CD4-positive, alpha-beta memory T cell (primary cell): ENCODE measurements at regions not wholly inside any gene's neighbourhood (a gene's known extent, or its start where the extent isn't known, plus 50 kb on each side); places are given as distances from the start of the nearest gene placed in this dataset.

Experiments
- CTCF ChIA-PET: fragments of 350-600 bp; sonication (Branson Sonifier 250); formaldehyde crosslinking; loops from one replicate; lab custom pipeline; 2021; ENCODE audit warnings: inconsistent platforms; ENCODE audit not compliant: partially characterized antibody; lab: Charles Lee
- POLR2A ChIA-PET: fragments of 350-600 bp; sonication (Branson Sonifier 250); formaldehyde crosslinking; loops from one replicate; lab custom pipeline; 2021; ENCODE audit not compliant: partially characterized antibody; lab: Charles Lee
- DNase-seq, 5 donors: peaks; one replicate each; pipeline versions ENCODE4 v3.0.0 to v3.0.0-alpha.2; 2020 to 2022; ENCODE audit warnings: mixed read lengths in 1 of 5
- H3K27ac ChIP-seq: one replicate; pipeline ENCODE4 v1.7.0; 2013; ENCODE audit warnings: low read depth, low read length
- H3K27me3 ChIP-seq: 2 replicates; pipeline ENCODE4 v1.7.0; 2013; ENCODE audit warnings: mild to moderate bottlenecking, low read length, moderate library complexity; ENCODE audit not compliant: insufficient read depth
- H3K36me3 ChIP-seq: 2 replicates; pipeline ENCODE4 v1.7.0; 2013; ENCODE audit warnings: mild to moderate bottlenecking, low read length, moderate library complexity; ENCODE audit not compliant: insufficient read depth
- H3K4me1 ChIP-seq: 2 replicates; pipeline ENCODE4 v1.7.0; 2013; ENCODE audit warnings: mild to moderate bottlenecking, low read length, moderate library complexity; ENCODE audit not compliant: insufficient read depth
- H3K4me3 ChIP-seq, 2 donors: one replicate each; pipeline ENCODE4 v1.7.0; 2013; ENCODE audit warnings: low read length in 2 of 2, mild to moderate bottlenecking in 1 of 2
- H3K9me3 ChIP-seq, 2 donors: one replicate each; pipeline ENCODE4 v1.7.0; 2013; ENCODE audit warnings: low read length in 2 of 2, control low read depth in 1 of 2; ENCODE audit not compliant: control insufficient read depth in 1 of 2
- H3K27ac Mint-ChIP-seq, 7 donors: one replicate each; pipeline ENCODE4 v1.8.0; 2020 to 2021; ENCODE audit warnings: mixed read lengths in 7 of 7, mild to moderate bottlenecking in 6 of 7, inconsistent platforms in 3 of 7, moderate library complexity in 3 of 7
- H3K27me3 Mint-ChIP-seq, 2 donors: one replicate each; pipeline ENCODE4 v1.8.0; 2020 to 2021; ENCODE audit warnings: mixed read lengths in 2 of 2
- H3K36me3 Mint-ChIP-seq, 2 donors: one replicate each; pipeline ENCODE4 v1.8.0; 2020 to 2021; ENCODE audit warnings: mixed read lengths in 2 of 2, inconsistent platforms in 1 of 2, mild to moderate bottlenecking in 1 of 2
- H3K4me1 Mint-ChIP-seq, 4 donors: one replicate each; pipeline ENCODE4 v1.8.0; 2020 to 2021; ENCODE audit warnings: mixed read lengths in 4 of 4, mild to moderate bottlenecking in 1 of 4
- H3K4me3 Mint-ChIP-seq, 8 donors: one replicate each; pipeline ENCODE4 v1.8.0; 2020 to 2021; ENCODE audit warnings: mixed read lengths in 8 of 8, mild to moderate bottlenecking in 7 of 8, moderate library complexity in 6 of 8, inconsistent platforms in 3 of 8
- H3K9me3 Mint-ChIP-seq, 8 donors: one replicate each; pipeline ENCODE4 v1.8.0; 2020 to 2021; ENCODE audit warnings: mixed read lengths in 8 of 8, mild to moderate bottlenecking in 5 of 8, inconsistent platforms in 3 of 8, moderate library complexity in 1 of 8
- intact Hi-C: fragments of 100-400 bp; cut with micrococcal nuclease; formaldehyde crosslinking; loops from one replicate; pipeline ENCODE4 v1.15.1; 2023

DNA sequence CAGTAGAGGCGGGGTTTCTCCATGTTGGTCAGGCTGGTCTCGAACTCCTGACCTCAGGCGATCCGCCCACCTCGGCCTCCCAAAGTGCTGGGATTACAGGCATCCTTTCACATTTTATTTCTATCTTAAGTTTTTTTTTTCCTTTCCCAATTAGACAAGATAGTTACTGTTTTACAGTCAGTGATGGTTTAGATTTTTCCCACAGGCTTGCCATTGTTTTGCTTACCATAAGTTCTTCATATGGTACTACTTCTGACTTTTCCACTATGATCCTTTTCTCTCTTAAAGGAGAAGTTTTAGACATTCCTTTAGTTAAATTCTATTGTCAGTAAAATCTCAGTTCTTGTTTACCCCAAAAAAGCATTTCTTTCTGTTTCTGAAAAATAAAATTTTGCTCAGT is 462.6 kb downstream of the CENPC start:
- H3K27ac ChIP-seq, result no peak overlapping the region
- no peaks in the 10 kb centered on the region for H3K27me3 ChIP-seq
- H3K36me3 Mint-ChIP-seq, result no peaks in the 10 kb centered on the region
- no peaks in the 10 kb centered on the region for H3K27me3 Mint-ChIP-seq
- POLR2A ChIA-PET, result no interaction called here
- no peak for DNase-seq
- no peak overlapping the region for H3K4me3 Mint-ChIP-seq
- H3K27ac Mint-ChIP-seq, result no peak overlapping the region
- CTCF ChIA-PET, result no interaction called here
- H3K9me3 Mint-ChIP-seq, result no peaks in the 10 kb centered on the region
- no peaks in the 10 kb centered on the region for H3K9me3 ChIP-seq
- H3K4me3 ChIP-seq, result no peak overlapping the region
- no peaks in the 10 kb centered on the region for H3K36me3 ChIP-seq
- intact Hi-C loops, result no loop called here
- H3K4me1 Mint-ChIP-seq, result no peaks in the 10 kb centered on the region
- H3K4me1 ChIP-seq, result no peaks in the 10 kb centered on the region

DNA sequence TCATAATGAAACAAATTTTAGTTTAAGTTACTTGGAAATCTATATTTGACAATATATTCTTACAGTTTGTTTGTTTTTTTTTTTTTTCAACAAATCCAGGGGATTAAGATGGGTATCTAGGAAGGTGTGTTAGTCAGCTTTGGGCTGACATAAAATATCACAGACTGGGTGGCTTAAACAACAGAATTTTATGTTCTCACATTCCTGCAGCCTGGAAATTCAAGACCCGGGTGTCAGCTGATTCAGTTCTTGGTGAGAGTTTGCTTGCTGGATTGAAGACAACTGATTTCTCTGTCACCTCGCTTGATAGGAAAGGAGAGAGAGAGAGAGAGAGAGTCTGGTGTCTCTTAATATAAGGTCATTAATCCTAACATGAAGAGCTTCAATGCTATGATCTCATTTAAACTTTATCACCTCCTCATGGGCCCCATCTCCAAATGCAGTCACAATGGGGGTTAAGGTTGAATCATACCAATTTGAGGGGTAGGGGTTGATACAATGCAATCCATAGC is 465.2 kb downstream of the CENPC start:
- POLR2A ChIA-PET, result no interaction called here
- H3K27ac Mint-ChIP-seq, result no peak overlapping the region
- H3K9me3 ChIP-seq, result no peaks in the 10 kb centered on the region
- H3K36me3 ChIP-seq, result no peaks in the 10 kb centered on the region
- DNase-seq, result no peak
- H3K4me1 Mint-ChIP-seq, result no peaks in the 10 kb centered on the region
- H3K27ac ChIP-seq, result no peak overlapping the region
- intact Hi-C loops, result no loop called here
- H3K27me3 Mint-ChIP-seq, result no peaks in the 10 kb centered on the region
- no peak overlapping the region for H3K4me3 ChIP-seq
- CTCF ChIA-PET, result no interaction called here
- H3K9me3 Mint-ChIP-seq, result no peaks in the 10 kb centered on the region
- no peaks in the 10 kb centered on the region for H3K27me3 ChIP-seq
- no peak overlapping the region for H3K4me3 Mint-ChIP-seq
- H3K36me3 Mint-ChIP-seq, result no peaks in the 10 kb centered on the region
- no peaks in the 10 kb centered on the region for H3K4me1 ChIP-seq

DNA sequence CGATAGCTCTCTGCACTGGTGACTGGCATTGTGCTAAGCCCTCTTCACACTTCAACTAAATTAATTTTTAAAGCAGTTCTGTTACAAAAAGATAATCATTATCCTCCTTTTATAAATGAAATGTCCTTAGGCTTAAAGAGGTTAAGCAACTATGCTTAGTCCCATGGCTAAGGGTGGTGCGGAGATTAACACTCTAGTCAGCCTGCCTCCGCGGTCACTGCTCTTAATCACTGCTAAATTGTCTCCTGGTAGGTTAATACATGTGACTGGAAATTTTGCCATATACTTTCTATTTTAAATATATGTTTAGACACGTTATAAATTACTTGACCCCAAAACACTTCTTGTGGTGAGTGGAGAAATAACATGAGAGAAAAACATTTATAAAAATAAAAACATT is 473.7 kb downstream of the CENPC start:
- Histone ChIP-seq H3K27ac (no peak overlapping the region), H3K9me3 (no peaks in the 10 kb centered on the region), H3K4me3 (no peak overlapping the region), H3K36me3 (no peaks in the 10 kb centered on the region), H3K4me1 (no peaks in the 10 kb centered on the region), H3K27me3 (no peaks in the 10 kb centered on the region)
- no peak for DNase-seq
- Mint-ChIP-seq H3K27ac (no peak overlapping the region), H3K27me3 (no peaks in the 10 kb centered on the region), H3K36me3 (no peaks in the 10 kb centered on the region), H3K9me3 (peaks cover 0 to 12% (median 4%) of the 10 kb centered on the region in 8 donors), H3K4me1 (no peaks in the 10 kb centered on the region), H3K4me3 (no peak overlapping the region)
- intact Hi-C loops, result no loop called here
- CTCF ChIA-PET, result no interaction called here
- POLR2A ChIA-PET, result no interaction called here

DNA sequence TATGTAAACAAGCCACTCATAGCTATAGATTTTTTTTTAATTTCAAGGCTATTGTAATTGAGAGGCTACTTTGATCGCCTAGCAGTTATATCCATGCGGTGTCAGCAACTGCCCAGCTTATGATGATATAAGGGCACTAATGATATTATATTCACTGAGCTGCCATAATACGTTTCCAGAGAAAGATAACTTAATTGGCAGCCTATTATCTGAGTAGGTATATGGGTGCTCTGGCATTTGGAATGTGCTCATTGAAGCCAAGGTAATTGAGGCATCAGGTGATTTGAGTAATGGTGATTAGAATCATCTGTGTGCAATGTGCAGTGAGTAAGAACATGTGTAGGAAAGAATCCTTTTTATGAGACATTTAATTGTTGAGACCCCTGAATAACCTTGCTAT is 490.0 kb downstream of the CENPC start:
- Mint-ChIP-seq H3K4me1 (no peaks in the 10 kb centered on the region), H3K9me3 (no peaks in the 10 kb centered on the region), H3K36me3 (no peaks in the 10 kb centered on the region), H3K4me3 (no peak overlapping the region), H3K27me3 (no peaks in the 10 kb centered on the region), H3K27ac (no peak overlapping the region)
- POLR2A ChIA-PET, result no interaction called here
- no peak for DNase-seq
- H3K9me3 ChIP-seq, result no peaks in the 10 kb centered on the region
- CTCF ChIA-PET, result no interaction called here
- H3K4me3 ChIP-seq, result no peak overlapping the region
- intact Hi-C loops, result no loop called here
- H3K4me1 ChIP-seq, result no peaks in the 10 kb centered on the region
- H3K27me3 ChIP-seq, result no peaks in the 10 kb centered on the region
- H3K36me3 ChIP-seq, result no peaks in the 10 kb centered on the region
- H3K27ac ChIP-seq, result no peak overlapping the region

DNA sequence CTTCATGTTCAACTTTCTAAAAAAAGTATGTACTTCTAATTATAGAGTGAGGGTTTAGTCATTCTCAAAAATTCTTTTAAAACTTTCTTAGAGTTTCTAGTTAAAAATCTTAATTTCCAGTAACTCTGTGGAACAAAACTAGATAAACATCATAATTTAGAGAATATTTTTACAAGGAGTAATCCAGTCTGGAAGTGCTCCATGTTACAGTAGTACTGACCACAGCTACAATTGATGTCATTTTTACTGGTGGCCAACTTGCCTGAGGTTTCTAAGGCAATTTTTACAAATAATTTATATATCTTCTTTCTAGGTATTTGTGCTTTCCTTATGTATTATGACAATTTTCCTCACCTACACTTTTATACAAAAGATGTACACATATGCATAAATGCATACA is 490.4 kb downstream of the CENPC start:
- no peaks in the 10 kb centered on the region for H3K36me3 Mint-ChIP-seq
- no peaks in the 10 kb centered on the region for H3K4me1 Mint-ChIP-seq
- no peaks in the 10 kb centered on the region for H3K27me3 Mint-ChIP-seq
- H3K27me3 ChIP-seq, result no peaks in the 10 kb centered on the region
- H3K4me3 Mint-ChIP-seq, result no peak overlapping the region
- no peaks in the 10 kb centered on the region for H3K9me3 Mint-ChIP-seq
- no peaks in the 10 kb centered on the region for H3K9me3 ChIP-seq
- POLR2A ChIA-PET, result no interaction called here
- H3K4me1 ChIP-seq, result no peaks in the 10 kb centered on the region
- no peak overlapping the region for H3K27ac ChIP-seq
- CTCF ChIA-PET, result no interaction called here
- intact Hi-C loops, result no loop called here
- no peak overlapping the region for H3K4me3 ChIP-seq
- no peak overlapping the region for H3K27ac Mint-ChIP-seq
- no peak for DNase-seq
- H3K36me3 ChIP-seq, result no peaks in the 10 kb centered on the region

DNA sequence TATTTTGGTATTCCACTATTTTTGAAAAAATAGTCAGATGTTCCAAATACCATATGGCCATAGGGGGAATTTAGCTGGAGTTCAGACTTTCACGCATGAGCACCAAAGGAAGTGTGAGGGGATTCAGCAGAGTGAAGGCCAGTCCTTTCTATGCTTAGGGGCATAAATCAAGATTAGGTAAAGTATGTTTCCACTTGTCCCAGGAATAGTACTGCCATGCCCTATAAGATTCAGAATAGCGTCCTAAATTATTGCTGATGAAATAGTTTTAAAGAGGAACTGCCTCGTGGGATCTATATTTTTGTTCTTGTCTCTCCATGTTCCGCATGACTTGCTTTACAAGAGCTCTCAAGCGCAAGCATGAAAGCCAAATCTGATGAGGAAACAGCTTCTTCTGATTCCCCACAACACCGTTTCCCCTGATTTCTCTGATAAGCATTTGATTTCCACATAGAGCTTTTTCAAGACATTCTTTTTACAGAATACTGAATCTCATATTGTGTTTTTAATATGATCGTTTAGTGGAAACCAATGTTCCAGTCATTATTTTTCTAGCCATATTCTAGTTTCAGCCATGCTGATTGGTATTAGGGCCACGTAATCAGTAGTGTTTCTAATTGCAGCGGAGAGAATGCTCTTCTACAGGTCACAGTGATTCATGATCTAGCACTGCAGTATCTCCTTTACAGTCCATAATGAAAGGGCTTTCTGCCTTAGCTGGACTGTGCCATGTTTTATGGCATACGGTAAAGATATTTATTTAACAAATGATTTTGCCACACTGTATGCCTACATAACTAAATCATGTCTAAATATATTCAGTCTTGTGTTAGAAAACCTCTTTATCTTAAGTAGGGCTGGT is 492.3 kb downstream of the CENPC start:
- H3K27me3 Mint-ChIP-seq, result no peaks in the 10 kb centered on the region
- Histone ChIP-seq H3K27me3 (no peaks in the 10 kb centered on the region), H3K36me3 (no peaks in the 10 kb centered on the region), H3K27ac (no peak overlapping the region), H3K4me1 (no peaks in the 10 kb centered on the region), H3K9me3 (no peaks in the 10 kb centered on the region), H3K4me3 (no peak overlapping the region)
- H3K36me3 Mint-ChIP-seq, result no peaks in the 10 kb centered on the region
- DNase-seq, result no peak
- H3K4me1 Mint-ChIP-seq, result no peaks in the 10 kb centered on the region
- intact Hi-C loops, result no loop called here
- H3K27ac Mint-ChIP-seq, result no peak overlapping the region
- peaks cover 0 to 2% (median 0%) of the 10 kb centered on the region in 8 donors for H3K9me3 Mint-ChIP-seq
- ChIA-PET CTCF (no interaction called here), POLR2A (no interaction called here)
- no peak overlapping the region for H3K4me3 Mint-ChIP-seq

DNA sequence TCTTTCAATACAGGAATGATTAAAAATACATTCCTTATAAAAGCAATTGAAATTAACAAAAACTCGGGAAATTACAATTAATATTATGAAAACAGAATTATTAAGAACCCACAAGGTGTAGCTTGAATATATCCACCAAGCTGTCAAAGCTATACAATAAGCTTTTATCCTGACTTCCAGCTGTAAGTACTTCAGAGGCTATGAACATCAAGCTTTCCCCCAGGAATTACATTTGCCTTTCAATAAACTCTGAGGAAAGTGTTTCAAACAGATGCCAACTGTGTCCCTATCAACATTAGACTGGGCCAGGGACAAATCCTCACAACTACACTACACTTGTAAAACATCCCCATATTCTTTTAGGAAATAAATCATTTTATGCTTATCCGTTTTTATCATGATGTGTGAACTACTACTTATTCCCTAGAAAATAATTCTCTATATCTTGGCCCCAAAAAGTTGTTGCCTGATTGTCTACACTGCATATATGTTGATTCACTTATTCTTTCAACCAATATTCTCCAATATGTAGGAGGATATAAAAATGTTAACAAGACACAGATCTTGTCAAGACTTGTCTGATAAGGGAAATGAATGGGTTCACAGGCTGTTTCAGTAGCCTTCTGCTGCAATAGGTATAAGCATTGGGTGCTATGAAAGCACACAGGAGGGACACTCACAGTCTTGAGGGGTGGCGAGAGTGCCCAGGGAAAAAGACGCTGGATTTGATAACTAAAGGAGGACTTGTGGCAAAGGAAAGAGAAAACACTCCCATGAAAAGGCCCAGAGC is 494.1 kb downstream of the CENPC start:
- intact Hi-C loops, result no loop called here
- Histone ChIP-seq H3K36me3 (no peaks in the 10 kb centered on the region), H3K27ac (no peak overlapping the region), H3K27me3 (no peaks in the 10 kb centered on the region), H3K4me3 (no peak overlapping the region), H3K4me1 (no peaks in the 10 kb centered on the region), H3K9me3 (no peaks in the 10 kb centered on the region)
- Mint-ChIP-seq H3K27me3 (no peaks in the 10 kb centered on the region), H3K27ac (no peak overlapping the region), H3K9me3 (peaks cover 0 to 9% (median 0%) of the 10 kb centered on the region in 8 donors), H3K4me3 (no peak overlapping the region), H3K4me1 (no peaks in the 10 kb centered on the region), H3K36me3 (no peaks in the 10 kb centered on the region)
- DNase-seq, result no peak
- ChIA-PET CTCF (no interaction called here), POLR2A (no interaction called here)
